Tibial nerve (tissue), 4 donors: ENCODE measurements at regions not wholly inside any gene's neighbourhood (a gene's known extent, or its start where the extent isn't known, plus 50 kb on each side); places are given as distances from the start of the nearest gene placed in this dataset.

Experiments used
- DNase-seq, 2 donors: peaks; one replicate each; pipeline ENCODE4 v3.0.0-alpha.2; 2019; ENCODE audit warnings: low spot score in 2 of 2
- H3K27ac ChIP-seq, 4 donors: fragments of 200-600 bp; sonication (generic) in 3 of 4; one replicate each; pipeline ENCODE4 v1.5.1; 2017 to 2019; ENCODE audit warnings: mild to moderate bottlenecking in 1 of 4
- H3K27me3 ChIP-seq, 2 donors: fragments of 200-600 bp; sonication (generic) in 1 of 2; one replicate each; pipeline versions ENCODE4 v1.5.1 to v1.6.0; 2017 to 2019
- H3K36me3 ChIP-seq, 3 donors: fragments of 200-600 bp; sonication (generic); one replicate each; pipeline ENCODE4 v1.5.1; 2018 to 2019
- H3K4me1 ChIP-seq, 4 donors: fragments of 200-600 bp; sonication (generic) in 3 of 4; one replicate each; pipeline ENCODE4 v1.5.1; 2017 to 2019
- H3K4me3 ChIP-seq, 4 donors: fragments of 200-600 bp; sonication (generic) in 3 of 4; one replicate each; pipeline ENCODE4 v1.5.1; 2017 to 2019; ENCODE audit warnings: mild to moderate bottlenecking in 1 of 4, moderate library complexity in 1 of 4
- H3K9me3 ChIP-seq, 4 donors: fragments of 200-600 bp; sonication (generic) in 3 of 4; one replicate each; pipeline ENCODE4 v1.5.1; 2017 to 2019
- CTCF ChIP-seq, 5 experiments: fragments of 200-600 bp in 3 of 5; fragments of 450-650 bp in 2 of 5; sonication (generic) in 3 of 5; IDR thresholded peaks; one replicate each; pipeline ENCODE4 v1.5.1; 2016 to 2019; ENCODE audit warnings: antibody characterized with exemption in 5 of 5, mild to moderate bottlenecking in 3 of 5, moderate library complexity in 2 of 5
- EP300 ChIP-seq, 2 donors: sonication (generic); formaldehyde crosslinking; IDR thresholded peaks; one replicate each; pipeline ENCODE4 v1.6.1; 2017; ENCODE audit warnings: antibody characterized with exemption in 2 of 2, mild to moderate bottlenecking in 1 of 2
- POLR2A ChIP-seq, 2 donors: fragments of 450-650 bp; IDR thresholded peaks; one replicate each; pipeline ENCODE4 v1.6.1; 2017; ENCODE audit warnings: antibody characterized with exemption in 2 of 2, mild to moderate bottlenecking in 2 of 2, moderate library complexity in 2 of 2
- WGBS, 2 donors: methylation state at CpG; one replicate each; pipeline ENCODE4 v1.1.5; 2018; 5-methylcytosine and 5-hydroxymethylcytosine counted together

- 66 to 73% methylated on average over 8 of the region's 8 CpGs for WGBS, 2 donors
- TF ChIP-seq CTCF (IDR thresholded peaks at IDR 0.05) (no peak), EP300 (IDR thresholded peaks at IDR 0.05) (peak in 1 of 2 donors; percentile 44)
- Histone ChIP-seq H3K36me3 (no peaks in the 10 kb centered on the region), H3K27ac (peak overlapping the region in 3 of 4 donors; percentile 29 to 73 (median 68)), H3K27me3 (no peaks in the 10 kb centered on the region), H3K9me3 (no peaks in the 10 kb centered on the region), H3K4me1 (peaks cover 0 to 43% (median 15%) of the 10 kb centered on the region in 4 donors), H3K4me3 (no peak overlapping the region)
- no peak for DNase-seq
Observed at GRCh38 chr1:228938537-228938901, 203.2 kb downstream of the RHOU start.

GRCh38 chr1:228939001-228939691 lies 203.9 kb downstream of the RHOU start:
- Histone ChIP-seq H3K27ac (peak overlapping the region in 1 of 4 donors; percentile 68), H3K4me3 (no peak overlapping the region), H3K27me3 (no peaks in the 10 kb centered on the region), H3K9me3 (no peaks in the 10 kb centered on the region), H3K36me3 (no peaks in the 10 kb centered on the region), H3K4me1 (peaks cover 0 to 43% (median 15%) of the 10 kb centered on the region in 4 donors)
- TF ChIP-seq EP300 (IDR thresholded peaks at IDR 0.05) (no peak), POLR2A (IDR thresholded peaks at IDR 0.05) (no peak), CTCF (IDR thresholded peaks at IDR 0.05) (no peak)
- no peak for DNase-seq
- 92 to 94% methylated on average over 4 to 6 of the region's 6 CpGs for WGBS, 2 donors

GRCh38 chr1:228939881-228940392 lies 204.7 kb downstream of the RHOU start:
- WGBS, 2 donors: 97 to 98% methylated on average over 7 of the region's 7 CpGs
- no peak overlapping the region for H3K27ac ChIP-seq
- H3K4me1 ChIP-seq: peaks cover 0 to 51% (median 15%) of the 10 kb centered on the region in 4 donors
- H3K27me3 ChIP-seq: no peaks in the 10 kb centered on the region
- DNase-seq: no peak
- TF ChIP-seq CTCF (IDR thresholded peaks at IDR 0.05): no peak
- TF ChIP-seq POLR2A (IDR thresholded peaks at IDR 0.05): no peak
- no peak for TF ChIP-seq EP300 (IDR thresholded peaks at IDR 0.05)
- H3K9me3 ChIP-seq: no peaks in the 10 kb centered on the region
- H3K36me3 ChIP-seq: no peaks in the 10 kb centered on the region
- no peak overlapping the region for H3K4me3 ChIP-seq

- Histone ChIP-seq H3K27me3 (no peaks in the 10 kb centered on the region), H3K27ac (no peak overlapping the region), H3K4me3 (no peak overlapping the region), H3K4me1 (peaks cover 0 to 53% (median 14%) of the 10 kb centered on the region in 4 donors), H3K9me3 (no peaks in the 10 kb centered on the region), H3K36me3 (no peaks in the 10 kb centered on the region)
- TF ChIP-seq EP300 (IDR thresholded peaks at IDR 0.05) (no peak), CTCF (IDR thresholded peaks at IDR 0.05) (no peak), POLR2A (IDR thresholded peaks at IDR 0.05) (no peak)
- no peak for DNase-seq
- WGBS, 2 donors: 91 to 98% methylated on average over 6 to 7 of the region's 7 CpGs
Observed at GRCh38 chr1:228940526-228940925, 205.2 kb downstream of the RHOU start.

GRCh38 chr1:228940926-228941325 lies 205.6 kb downstream of the RHOU start:
- Histone ChIP-seq H3K27me3 (no peaks in the 10 kb centered on the region), H3K4me3 (no peak overlapping the region), H3K4me1 (peaks cover 0 to 49% (median 11%) of the 10 kb centered on the region in 4 donors), H3K27ac (no peak overlapping the region), H3K9me3 (no peaks in the 10 kb centered on the region), H3K36me3 (no peaks in the 10 kb centered on the region)
- no peak for DNase-seq
- TF ChIP-seq POLR2A (IDR thresholded peaks at IDR 0.05): no peak
- TF ChIP-seq EP300 (IDR thresholded peaks at IDR 0.05): no peak
- no peak for TF ChIP-seq CTCF (IDR thresholded peaks at IDR 0.05)
- WGBS, 2 donors: 47 to 49% methylated on average over 6 of the region's 6 CpGs
